Activated T-helper 17 cell treated with anti-CD3 and anti-CD28 coated beads, Interleukin-2, amount 50 U/mL, for 72 hours (primary cell): ENCODE measurements at regions not wholly inside any gene's neighbourhood (a gene's known extent, or its start where the extent isn't known, plus 50 kb on each side); places are given as distances from the start of the nearest gene placed in this dataset.
"Not testable (repeated sequence)": the region's sequence is repeated elsewhere in the genome, so short reads cannot be mapped to it uniquely, and the experiment has no call there.

Source experiments
- ATAC-seq: fragments of 150-1000 bp; cut with Tn5 transposase; replicated peaks from 2 replicates; pipeline ENCODE4 v1.10.0; 2021; ENCODE audit warnings: mild to moderate bottlenecking, moderate library complexity
- H3K27ac Mint-ChIP-seq: one replicate; pipeline ENCODE4 v1.8.0; 2022; ENCODE audit warnings: mixed read lengths
- H3K27me3 Mint-ChIP-seq: one replicate; pipeline ENCODE4 v1.8.0; 2022; ENCODE audit warnings: mixed read lengths
- H3K36me3 Mint-ChIP-seq: one replicate; pipeline ENCODE4 v1.8.0; 2022; ENCODE audit warnings: low read depth, mild to moderate bottlenecking, mixed read lengths
- H3K4me1 Mint-ChIP-seq: one replicate; pipeline ENCODE4 v1.8.0; 2022; ENCODE audit warnings: mixed read lengths
- H3K4me3 Mint-ChIP-seq: one replicate; pipeline ENCODE4 v1.8.0; 2022; ENCODE audit warnings: mild to moderate bottlenecking, mixed read lengths
- H3K9me3 Mint-ChIP-seq: one replicate; pipeline ENCODE4 v1.8.0; 2022; ENCODE audit warnings: mixed read lengths

DNA sequence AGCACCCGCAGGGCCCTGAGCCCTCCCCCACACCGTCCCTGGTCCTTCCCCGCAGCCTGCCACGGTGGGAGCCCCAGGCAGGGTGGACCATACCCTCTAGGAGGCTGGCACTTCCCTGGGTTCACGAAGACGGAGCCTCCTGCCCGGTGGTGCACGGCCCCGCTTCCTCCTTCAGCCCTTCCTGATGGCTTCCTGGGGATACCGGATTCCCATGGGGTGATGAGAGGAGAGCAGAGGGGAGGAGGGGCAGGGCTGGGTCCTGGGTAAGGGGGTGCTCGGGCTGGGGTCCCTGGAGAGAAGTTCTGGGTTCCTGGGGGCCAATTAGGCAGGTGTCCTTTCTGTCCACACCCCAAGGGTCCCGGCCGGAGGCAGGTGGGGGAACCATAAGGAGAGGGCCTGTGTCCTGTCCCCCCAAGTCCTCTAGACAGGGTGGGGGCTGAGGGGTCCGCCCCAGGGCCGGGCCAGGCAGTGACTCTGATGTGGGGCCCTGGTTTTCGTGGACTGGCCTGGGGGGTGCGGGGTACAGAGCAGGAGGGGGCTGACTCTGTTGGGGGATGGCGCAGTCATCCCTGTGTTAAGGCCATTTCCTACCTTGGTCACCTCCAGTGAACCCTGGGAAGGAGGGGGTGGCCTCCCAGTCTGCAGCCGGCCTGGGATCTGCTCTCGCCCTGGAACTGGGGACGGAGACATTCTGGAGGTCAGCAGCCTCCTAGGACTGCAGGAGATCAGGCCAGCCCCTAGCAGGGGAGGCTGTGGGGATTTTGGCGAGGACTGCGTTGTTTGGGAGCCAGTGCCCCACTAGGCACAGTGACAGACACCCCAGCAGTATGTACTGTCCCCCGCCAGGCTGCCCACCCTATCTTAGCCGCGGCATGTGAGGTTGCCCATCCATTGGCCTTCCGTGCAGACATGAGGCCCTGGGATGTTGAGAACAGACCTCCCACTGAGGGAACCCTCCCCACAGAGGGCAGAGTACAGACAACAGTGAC, 366.4 kb downstream of the TMEM121 start:
- not testable (repeated sequence) for H3K9me3 Mint-ChIP-seq, ATAC-seq, H3K4me3 Mint-ChIP-seq, H3K4me1 Mint-ChIP-seq, H3K27ac Mint-ChIP-seq, H3K36me3 Mint-ChIP-seq
- peaks cover 13% of the 10 kb centered on the region for H3K27me3 Mint-ChIP-seq

DNA sequence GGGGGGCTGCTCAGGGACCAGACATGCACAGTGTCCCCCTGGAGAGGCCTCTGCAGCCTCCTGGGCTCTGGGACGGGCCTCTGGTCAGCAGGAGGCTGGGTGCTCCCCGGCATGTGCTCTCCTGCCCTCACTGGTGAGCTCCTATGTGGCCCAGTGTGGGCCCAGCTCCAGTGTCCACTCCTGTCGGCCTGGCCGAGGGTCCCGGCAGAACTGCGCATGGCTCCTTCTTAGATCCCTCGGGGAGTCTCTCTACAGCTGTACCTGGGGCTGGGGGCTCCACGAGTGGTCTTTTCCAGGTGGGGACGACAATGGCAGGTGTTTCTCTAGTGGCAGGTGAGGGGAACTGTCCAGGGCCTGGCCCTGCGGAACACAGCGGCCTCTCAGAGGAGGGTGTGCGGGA, 367.3 kb downstream of the TMEM121 start:
- not testable (repeated sequence) for H3K27ac Mint-ChIP-seq, H3K4me1 Mint-ChIP-seq, H3K36me3 Mint-ChIP-seq, H3K4me3 Mint-ChIP-seq, H3K9me3 Mint-ChIP-seq, ATAC-seq, H3K27me3 Mint-ChIP-seq

DNA sequence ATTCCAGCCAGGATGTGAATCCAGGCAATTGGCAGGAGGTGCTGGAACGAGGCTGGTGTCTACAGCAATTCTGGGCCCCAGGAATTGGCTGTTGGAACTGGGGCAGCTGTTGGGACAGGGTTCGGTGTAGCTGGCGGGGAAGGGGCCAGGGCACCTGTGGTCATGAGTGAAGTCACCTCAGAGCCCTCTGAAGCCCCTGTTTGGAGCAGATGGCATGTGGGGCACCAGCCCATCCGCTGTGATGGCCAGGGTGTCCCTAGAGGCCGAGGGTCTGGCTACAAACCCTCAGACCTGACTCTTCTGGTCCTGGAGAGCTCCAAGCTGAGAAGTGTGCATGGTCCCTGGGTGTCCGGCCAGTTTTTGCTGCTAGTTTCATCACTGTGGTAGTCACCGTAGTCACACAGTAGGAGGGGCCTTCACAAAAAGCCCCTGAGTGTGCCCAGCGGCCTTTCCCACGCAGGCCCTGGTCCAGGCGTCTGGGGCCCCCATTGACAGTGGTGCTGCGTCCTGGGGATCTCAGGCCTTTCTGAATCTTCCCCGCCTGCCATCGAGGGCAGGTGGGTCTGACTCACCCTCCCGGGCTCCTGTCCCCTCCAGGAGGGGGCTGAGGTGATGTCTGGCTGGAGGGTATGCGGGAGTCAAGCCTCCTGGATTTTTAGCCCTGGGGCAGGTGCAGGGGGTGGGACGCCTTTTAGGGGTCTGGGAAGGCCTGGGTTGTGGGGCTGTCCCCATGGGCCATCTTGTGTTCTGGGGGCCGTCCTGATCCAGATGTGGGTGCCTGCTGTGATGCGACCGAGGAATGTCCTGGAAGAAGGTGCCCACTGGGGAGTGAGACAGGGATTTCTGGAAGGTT, 368.0 kb downstream of the TMEM121 start:
- no peak for ATAC-seq
- H3K36me3 Mint-ChIP-seq: no peaks in the 10 kb centered on the region
- no peak overlapping the region for H3K4me3 Mint-ChIP-seq
- H3K4me1 Mint-ChIP-seq: no peaks in the 10 kb centered on the region
- peaks cover 13% of the 10 kb centered on the region for H3K27me3 Mint-ChIP-seq
- H3K27ac Mint-ChIP-seq: no peak overlapping the region
- H3K9me3 Mint-ChIP-seq: no peaks in the 10 kb centered on the region

DNA sequence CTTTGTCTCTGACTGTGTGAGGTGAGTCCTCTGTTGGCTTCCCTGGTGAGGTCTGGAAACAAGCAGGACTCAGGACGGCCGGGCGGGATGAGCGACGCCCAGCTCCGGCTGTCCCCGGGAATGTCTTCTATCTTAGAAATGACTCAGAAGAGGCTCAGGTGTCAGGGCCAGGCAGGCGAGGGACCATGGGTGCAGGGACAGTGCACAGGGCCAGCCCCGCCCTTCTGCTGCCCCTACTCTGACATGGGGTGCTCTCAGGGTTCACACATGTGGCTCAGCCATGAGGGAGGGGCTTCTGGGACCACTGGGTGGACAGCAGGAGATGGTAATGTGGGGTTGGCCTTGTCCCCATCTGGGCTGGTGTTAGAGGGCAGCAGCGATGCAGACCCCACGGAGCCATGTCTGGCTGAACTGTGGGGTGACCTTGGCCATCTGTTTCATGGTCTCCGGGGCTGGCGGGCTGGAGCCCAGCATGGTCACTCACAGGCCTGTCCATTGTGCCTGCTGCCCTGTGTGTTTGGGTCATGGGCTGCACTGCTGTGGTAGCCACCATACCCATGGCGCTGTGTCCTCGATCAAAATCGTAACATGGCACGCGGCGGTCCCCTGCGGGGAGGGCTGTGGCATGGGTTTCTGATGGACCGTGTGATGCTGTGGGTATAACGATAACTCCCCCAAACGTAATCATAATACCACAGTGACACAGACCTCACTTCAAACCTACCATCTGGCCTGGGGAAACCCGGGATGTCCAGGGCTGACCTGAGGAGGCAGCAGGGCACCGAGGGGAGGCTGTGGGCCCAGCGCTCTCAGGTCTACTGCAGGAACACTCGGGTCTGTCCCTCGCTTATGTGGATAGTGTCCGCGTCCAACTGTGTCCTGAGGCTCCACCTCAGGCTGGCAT, 368.8 kb downstream of the TMEM121 start:
- no peak for ATAC-seq
- Mint-ChIP-seq H3K27me3 (peaks cover 13% of the 10 kb centered on the region), H3K9me3 (no peaks in the 10 kb centered on the region), H3K27ac (no peak overlapping the region), H3K4me3 (no peak overlapping the region), H3K36me3 (no peaks in the 10 kb centered on the region), H3K4me1 (no peaks in the 10 kb centered on the region)

DNA sequence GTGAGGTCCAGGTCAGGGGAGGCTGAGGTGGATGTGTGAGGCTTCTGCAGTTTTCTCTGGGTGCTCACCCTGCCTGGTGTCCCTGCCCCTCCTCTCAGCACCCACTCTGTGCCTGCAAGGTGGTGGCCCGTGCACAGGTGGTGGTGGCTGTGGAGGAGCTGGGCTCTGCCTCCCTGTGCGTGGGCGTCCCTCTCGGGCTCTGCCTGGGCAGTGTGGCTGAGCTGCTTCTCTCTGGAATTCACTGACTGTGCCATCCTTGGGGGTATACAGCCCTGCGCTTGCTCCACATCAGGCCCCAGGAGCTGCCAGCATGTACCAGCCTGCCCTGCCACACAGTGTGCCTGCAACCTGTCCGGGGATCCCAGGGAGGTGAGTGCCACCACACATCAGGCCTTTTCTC, 369.8 kb downstream of the TMEM121 start:
- H3K4me3 Mint-ChIP-seq, H3K9me3 Mint-ChIP-seq, H3K36me3 Mint-ChIP-seq, H3K27ac Mint-ChIP-seq, H3K4me1 Mint-ChIP-seq, ATAC-seq: not testable (repeated sequence)
- H3K27me3 Mint-ChIP-seq: peaks cover 12% of the 10 kb centered on the region

DNA sequence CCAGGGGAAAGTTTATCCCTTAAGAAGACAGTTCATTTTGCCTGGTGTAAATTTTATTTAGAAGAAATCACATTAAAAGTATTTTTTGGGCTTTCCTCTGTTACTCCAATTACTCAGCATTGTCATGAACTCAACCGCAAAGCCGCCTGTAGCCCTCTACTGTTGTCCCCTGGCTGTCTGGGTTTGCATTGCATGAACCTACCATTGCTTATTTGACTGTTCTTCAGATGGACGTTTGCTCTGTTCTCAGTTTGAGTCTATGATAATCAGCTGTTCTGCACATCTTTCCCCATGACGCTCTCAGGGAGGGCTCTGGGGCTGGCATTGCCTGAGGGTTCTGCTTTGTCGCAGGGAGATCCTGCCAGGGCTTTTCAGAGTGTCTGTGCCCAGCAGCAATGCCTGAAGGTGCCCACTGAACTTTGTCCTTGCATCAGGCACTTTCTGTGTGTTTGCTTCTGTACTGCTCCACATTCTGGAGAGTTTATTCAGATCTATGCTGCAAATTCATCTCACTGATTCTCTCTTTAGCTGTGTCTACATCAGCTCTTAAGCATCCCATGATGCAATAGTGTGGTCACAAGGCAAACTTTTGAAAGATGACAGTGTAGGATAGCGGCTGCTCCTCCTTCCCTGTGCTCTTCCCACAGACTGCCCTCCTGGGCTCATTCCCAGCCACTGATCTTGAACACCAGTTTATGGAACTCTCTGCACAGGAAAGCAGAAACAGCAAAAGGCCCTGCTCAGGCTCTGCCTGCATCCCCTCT, 370.8 kb downstream of the TMEM121 start:
- peaks cover 12% of the 10 kb centered on the region for H3K27me3 Mint-ChIP-seq
- ATAC-seq, H3K4me3 Mint-ChIP-seq: not testable (repeated sequence)

DNA sequence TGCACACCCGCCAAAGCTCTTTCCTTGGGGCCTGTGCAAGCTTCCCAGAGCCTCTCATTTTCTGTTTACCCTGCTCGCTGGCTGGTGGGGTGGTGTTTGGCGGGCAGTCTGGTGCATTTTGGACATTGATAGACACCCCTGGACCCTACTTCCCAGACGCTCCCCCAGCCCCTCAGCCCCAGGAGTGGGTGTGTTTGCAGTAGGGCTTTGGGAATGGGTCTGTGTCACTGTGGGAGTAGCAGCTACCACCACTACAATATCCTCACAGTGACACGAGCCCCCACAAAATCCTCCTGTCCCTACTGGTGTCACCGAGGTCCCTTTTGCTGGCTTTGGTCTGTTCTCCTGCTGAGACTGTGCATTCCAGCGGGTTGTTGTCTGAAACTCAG, 371.3 kb downstream of the TMEM121 start:
- Mint-ChIP-seq H3K27ac (no peak overlapping the region), H3K36me3 (no peaks in the 10 kb centered on the region), H3K4me1 (no peaks in the 10 kb centered on the region), H3K9me3 (no peaks in the 10 kb centered on the region), H3K27me3 (peaks cover 12% of the 10 kb centered on the region), H3K4me3 (no peak overlapping the region)
- no peak for ATAC-seq

More for the DNA sequence above, 370.8 kb downstream of the TMEM121 start:
- H3K4me1 Mint-ChIP-seq, H3K9me3 Mint-ChIP-seq, H3K27ac Mint-ChIP-seq, H3K36me3 Mint-ChIP-seq: not testable (repeated sequence)

DNA sequence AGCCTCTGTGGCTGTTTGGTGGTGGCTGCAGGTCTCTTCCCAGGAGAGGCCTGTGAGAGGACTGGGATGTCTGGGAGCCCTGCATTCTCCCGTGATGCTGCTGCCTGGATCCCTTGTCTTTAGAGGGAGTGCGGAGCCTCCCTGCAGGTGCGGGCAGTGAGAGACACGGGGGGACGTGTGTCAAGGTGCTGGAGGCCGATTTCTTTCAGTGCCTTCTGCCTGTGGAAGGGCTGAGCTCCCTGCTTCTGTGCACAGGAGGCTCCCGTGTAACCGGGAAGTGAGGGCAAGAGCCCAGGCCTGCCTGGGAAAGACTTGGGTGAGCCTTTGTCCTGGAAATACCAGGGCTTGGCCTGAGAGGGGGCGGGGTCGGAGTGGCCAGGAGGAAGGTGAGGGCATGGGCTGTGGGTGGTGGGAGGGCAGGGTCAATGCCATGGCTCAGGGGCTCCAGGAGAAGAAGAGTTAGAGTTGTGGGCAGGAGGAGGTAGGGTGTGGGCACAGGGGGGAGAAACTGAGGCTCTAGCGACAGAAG, 372.2 kb downstream of the TMEM121 start:
- no peak overlapping the region for H3K27ac Mint-ChIP-seq
- no peak overlapping the region for H3K4me3 Mint-ChIP-seq
- no peaks in the 10 kb centered on the region for H3K36me3 Mint-ChIP-seq
- no peaks in the 10 kb centered on the region for H3K9me3 Mint-ChIP-seq
- H3K4me1 Mint-ChIP-seq: no peaks in the 10 kb centered on the region
- no peak for ATAC-seq
- H3K27me3 Mint-ChIP-seq: peaks cover 13% of the 10 kb centered on the region

DNA sequence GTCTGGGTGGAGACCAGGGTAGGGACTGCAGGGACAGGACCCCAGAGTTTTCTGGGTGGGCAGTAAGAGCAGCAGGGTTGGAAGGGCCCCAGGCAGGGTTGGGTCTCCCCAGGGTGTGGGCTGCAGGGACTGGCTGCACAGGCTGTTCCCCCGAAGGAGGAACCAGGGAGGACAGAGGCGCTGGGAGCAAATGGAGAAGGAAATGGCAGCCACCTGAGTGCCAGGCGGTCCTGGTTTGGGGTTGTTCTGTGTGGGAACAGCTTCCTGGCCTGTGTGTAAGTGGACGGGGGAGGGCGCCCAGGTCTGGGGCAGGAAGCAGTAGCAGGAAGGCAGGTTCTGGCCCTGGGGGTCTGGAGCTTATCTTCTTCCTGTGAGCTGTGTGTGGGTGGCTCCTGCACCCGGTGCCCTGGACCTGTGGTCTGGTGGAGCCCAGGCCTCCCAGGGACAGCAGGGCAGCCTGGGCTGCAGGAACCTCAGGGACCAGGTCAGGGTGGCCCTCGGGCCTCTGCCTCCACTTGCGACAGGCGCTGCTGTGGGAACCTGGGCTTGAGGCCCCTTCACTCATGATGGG, 372.8 kb downstream of the TMEM121 start:
- H3K4me3 Mint-ChIP-seq: no peak overlapping the region
- H3K27ac Mint-ChIP-seq: no peak overlapping the region
- no peaks in the 10 kb centered on the region for H3K4me1 Mint-ChIP-seq
- H3K36me3 Mint-ChIP-seq: no peaks in the 10 kb centered on the region
- peaks cover 16% of the 10 kb centered on the region for H3K27me3 Mint-ChIP-seq
- no peaks in the 10 kb centered on the region for H3K9me3 Mint-ChIP-seq
- no peak for ATAC-seq

DNA sequence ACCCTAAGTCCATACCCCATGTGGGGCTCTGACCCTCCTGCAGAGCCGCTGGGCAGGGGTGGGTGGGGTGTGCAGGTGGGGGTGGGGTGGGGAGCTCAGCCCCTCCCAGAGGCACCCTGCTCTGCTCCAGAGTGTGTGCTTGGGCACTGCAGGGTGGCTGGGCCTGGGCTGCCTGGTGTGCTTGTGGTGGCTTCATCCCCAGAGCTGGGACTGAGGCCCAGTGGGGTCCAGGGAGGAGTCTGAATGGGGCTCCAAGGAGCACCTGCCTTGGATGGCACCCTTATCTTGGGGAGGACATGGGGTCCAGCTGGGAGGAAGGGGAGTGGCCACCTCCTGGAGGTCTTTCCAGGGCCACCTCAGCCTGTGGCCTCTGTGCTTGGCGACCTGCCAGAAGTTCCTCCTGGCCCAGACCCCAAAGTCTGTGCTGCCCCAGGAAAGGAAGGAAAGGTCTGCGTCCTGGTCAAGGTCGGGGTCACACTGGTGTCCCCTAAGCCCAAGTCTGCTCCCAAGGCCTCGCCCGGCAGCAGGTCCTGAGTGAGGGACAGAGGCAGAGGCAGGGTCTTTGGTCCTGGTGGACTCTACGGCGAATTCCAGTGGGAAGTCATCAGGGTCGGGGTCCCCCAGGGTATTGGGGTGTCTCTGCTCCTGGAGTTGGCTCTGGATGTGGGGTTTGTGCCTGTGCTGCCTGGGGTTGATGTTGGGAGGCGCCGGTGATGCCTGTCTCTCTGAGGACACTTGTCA, 373.4 kb downstream of the TMEM121 start:
- H3K4me1 Mint-ChIP-seq: no peaks in the 10 kb centered on the region
- H3K9me3 Mint-ChIP-seq: no peaks in the 10 kb centered on the region
- no peaks in the 10 kb centered on the region for H3K36me3 Mint-ChIP-seq
- no peak for ATAC-seq
- no peak overlapping the region for H3K4me3 Mint-ChIP-seq
- H3K27ac Mint-ChIP-seq: no peak overlapping the region
- H3K27me3 Mint-ChIP-seq: peaks cover 16% of the 10 kb centered on the region

DNA sequence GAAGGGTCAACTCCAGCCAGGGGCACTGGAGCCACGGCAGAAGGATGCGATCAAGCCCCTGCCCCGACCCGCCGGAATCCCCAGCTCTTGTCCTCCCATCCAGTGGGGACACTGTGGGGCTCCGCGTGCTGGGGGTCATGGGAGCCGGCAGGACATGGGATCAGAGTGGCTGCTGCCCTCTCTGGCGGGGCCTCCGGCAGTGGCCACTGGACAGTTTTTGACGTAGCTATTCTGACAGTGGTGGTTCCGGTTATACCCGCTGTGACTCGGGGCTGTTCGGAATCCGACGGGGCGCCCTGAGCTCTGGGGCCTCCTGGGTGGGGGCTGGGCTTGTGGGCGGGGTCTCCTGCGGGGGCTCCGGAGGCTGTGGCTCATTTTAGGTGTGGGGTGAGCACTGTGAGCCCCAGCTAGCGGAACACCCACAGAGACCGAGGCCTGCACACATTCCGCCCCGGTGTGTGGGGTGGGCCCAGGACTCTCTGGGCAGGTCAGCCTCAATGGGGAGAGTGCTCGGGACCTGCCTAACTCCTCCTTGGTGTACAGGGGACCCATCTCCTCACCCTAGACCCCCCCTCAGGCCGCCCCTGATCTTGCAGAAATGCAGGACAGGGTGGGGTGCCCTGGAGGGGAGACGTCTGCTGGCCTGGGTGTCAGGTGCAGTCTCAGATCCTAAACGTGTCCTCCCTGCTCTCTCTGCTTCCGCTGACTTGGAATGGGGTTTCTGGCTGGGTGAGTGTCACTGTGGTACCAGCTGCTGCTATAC, 374.2 kb downstream of the TMEM121 start:
- Mint-ChIP-seq H3K4me1 (no peaks in the 10 kb centered on the region), H3K4me3 (no peak overlapping the region), H3K9me3 (no peaks in the 10 kb centered on the region), H3K27ac (no peak overlapping the region), H3K27me3 (peaks cover 16% of the 10 kb centered on the region), H3K36me3 (no peaks in the 10 kb centered on the region)
- ATAC-seq: no peak

DNA sequence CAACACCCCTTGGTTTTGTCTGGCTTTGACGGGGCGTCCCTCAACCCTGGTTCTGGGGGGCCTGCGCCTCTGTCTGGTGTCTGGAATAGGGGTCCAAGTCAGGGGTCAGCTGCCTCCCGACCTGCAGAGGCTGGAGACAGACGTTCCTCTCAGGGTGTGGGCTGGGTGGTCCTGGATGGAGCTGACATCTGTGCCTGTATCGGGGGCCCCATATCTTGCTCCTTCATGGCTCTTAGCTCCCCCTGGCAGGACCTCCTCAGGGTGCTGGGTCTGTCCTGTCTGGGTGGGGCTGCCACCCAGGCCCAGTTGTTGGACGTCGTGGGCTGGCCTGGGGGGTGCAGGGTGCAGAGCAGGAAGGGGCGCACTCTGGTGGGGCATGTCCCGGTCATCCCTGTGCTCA, 374.8 kb downstream of the TMEM121 start:
- H3K27ac Mint-ChIP-seq: no peak overlapping the region
- no peaks in the 10 kb centered on the region for H3K4me1 Mint-ChIP-seq
- H3K36me3 Mint-ChIP-seq: no peaks in the 10 kb centered on the region
- H3K4me3 Mint-ChIP-seq: no peak overlapping the region
- peaks cover 18% of the 10 kb centered on the region for H3K27me3 Mint-ChIP-seq
- ATAC-seq: no peak
- no peaks in the 10 kb centered on the region for H3K9me3 Mint-ChIP-seq
